Fibroblast of skin of scalp (primary cell): ENCODE measurements at regions not wholly inside any gene's neighbourhood (a gene's known extent, or its start where the extent isn't known, plus 50 kb on each side); places are given as distances from the start of the nearest gene placed in this dataset.
A peak's percentile ranks its signal among the peaks of the same experiment; 100 is the strongest.
"Not testable (repeated sequence)": the region's sequence is repeated elsewhere in the genome, so short reads cannot be mapped to it uniquely, and the experiment has no call there.

Source experiments
- DNase-seq: peaks from one replicate; pipeline ENCODE4 v3.0.0-alpha.2; 2013

DNA sequence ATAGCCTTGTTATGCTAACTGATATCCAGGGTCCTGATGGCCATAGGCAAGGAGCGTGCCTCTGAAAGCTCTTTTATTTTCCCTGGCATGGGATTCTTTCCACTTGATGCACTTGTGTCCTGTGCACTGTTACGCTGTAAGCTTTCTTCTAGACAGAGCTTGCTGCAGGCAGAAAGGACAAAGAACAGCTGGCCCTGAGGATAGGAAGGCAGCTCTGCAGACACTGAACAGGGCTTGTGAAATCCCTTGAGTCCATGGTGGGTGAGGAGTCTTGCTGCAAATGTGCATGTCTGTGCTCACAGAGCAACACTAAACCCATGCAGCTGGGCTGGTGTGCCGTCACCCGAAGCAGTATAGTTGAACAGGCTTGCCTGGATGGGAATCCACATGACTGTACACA, 126.6 kb downstream of the AKAP11 start:
- no peak for DNase-seq

DNA sequence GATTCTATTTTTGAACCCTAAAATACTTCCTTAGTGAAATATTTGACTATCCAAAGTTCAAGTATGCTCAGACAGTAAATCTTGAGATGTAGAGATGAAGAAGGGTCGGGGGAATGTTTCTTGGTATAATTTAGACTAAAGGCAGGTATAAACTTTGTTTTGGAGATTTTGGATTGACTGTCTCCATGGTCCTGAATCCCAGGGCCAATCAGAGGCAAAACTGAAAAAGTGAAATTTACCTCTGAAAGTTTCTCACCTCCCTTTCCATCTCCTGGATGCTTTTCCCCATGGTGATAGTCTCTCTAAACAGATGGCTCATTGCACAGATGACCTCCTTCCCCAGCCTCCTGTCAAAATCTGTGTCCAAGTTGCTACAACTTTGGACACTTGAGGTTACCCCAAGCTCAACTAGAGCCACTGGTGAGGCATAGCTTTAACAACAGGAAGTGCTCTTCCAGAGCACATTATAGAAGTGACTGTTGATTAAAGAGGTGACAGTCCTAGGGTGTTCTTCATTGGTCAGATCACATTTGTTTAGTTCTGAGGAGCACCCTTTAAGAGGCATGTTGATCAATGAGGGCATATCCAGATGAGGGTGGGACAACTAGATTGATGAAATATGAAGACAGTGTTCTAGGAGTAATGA, 128.4 kb downstream of the AKAP11 start:
- DNase-seq: no peak

GRCh38 chr13:42401376-42401775, 129.4 kb downstream of the AKAP11 start:
- no peak for DNase-seq

GRCh38 chr13:42405665-42406390, 133.9 kb downstream of the AKAP11 start:
- DNase-seq: peak; percentile 2

DNA sequence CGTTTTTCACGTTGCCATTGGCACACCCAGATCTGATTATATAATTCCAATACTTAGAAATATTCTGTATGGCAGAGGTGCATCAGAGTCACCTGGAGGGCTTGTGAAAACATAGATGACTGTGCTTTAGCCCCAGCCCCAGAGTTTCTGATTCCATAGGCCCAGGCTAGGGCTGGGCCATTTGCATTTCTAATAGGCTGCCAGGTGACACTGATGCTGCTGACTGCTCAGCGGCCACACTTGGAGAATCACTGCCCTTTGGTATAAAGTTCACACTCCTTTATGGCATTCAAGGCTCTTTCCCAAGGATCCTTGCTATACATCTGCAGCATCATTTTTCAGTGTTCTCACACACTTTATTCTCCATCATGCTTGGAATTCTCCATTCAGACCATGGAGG, 137.1 kb downstream of the AKAP11 start:
- no peak for DNase-seq

DNA sequence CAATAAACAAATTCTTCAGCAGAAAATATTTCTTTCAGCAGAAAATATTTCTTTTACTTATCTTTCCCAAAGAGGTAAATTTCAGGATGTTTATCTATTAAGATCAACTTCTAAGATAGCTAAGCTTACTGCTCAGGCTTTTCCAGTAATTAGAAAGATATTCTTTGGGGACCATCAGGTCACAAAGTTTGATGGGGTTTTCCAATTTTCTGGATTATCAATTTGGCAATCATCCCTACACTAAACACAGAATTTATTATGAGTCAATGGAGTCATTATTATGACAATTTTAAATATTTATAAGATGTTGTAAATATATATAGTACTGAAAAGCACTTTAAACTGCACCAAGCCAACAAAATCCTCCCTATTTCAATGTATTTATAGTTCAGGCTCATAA, 137.6 kb downstream of the AKAP11 start:
- DNase-seq: no peak

- no peak for DNase-seq
Measured at GRCh38 chr13:42412812-42413483, 141.0 kb downstream of the AKAP11 start.

GRCh38 chr13:42413484-42413815, 141.5 kb downstream of the AKAP11 start:
- DNase-seq: no peak

DNA sequence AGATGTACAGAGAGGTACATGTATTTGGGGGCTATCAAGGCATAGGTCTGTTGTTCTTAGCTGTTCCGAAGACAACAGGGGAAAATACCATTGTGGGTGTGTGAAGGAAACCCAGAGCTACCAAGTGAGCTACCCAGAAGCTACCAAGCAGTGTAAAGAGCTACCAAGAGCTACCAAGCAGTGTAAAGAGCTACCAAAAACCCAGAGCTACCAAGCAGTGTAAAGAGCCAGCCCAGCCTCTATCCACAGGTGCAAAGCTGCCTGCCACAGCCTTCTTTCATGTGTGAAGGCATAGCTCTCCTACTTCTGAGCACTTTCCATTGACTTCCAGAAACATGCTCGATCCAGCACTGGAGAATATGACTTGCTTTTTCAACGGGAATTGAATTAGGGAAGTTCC, 145.7 kb downstream of the AKAP11 start:
- DNase-seq: no peak

GRCh38 chr13:42418184-42418583, 146.2 kb downstream of the AKAP11 start:
- DNase-seq: no peak

- DNase-seq: no peak
Measured at GRCh38 chr13:42420304-42420703, 148.4 kb downstream of the AKAP11 start.

- no peak for DNase-seq
Measured at GRCh38 chr13:42422681-42423080, 150.7 kb downstream of the AKAP11 start.

- no peak for DNase-seq
Measured at GRCh38 chr13:42424182-42424581, 149.8 kb upstream of the TNFSF11 start.

- no peak for DNase-seq
Measured at GRCh38 chr13:42445354-42445753, 128.6 kb upstream of the TNFSF11 start.

GRCh38 chr13:42446597-42446996, 127.4 kb upstream of the TNFSF11 start:
- not testable (repeated sequence) for DNase-seq

DNA sequence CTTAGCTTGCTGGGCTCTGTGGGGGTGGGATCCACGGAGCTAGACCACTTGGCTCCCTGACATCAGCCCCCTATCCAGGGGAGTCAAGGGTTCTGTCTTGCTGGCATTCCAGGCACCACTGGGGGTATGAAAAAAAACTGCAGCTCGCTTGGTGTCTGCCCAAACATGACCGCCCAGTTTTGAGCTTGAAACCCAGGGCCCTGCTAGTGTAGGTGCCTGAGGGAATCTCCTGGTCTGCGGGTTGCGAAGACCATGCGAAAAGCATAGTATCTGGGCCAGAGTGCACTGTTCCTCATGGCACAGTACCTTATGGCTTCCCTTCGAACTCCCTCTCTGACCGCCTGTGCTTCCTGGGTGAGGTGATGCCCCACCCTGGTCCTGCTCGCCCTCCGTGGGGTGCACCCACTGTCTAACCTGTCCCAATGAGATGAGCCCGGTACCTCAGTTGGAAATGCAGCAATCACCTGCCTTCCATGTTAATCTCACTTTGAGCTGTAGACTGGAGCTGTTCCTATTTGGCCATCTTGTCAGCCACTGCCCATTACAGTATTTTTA, 120.8 kb upstream of the TNFSF11 start:
- DNase-seq: no peak

DNA sequence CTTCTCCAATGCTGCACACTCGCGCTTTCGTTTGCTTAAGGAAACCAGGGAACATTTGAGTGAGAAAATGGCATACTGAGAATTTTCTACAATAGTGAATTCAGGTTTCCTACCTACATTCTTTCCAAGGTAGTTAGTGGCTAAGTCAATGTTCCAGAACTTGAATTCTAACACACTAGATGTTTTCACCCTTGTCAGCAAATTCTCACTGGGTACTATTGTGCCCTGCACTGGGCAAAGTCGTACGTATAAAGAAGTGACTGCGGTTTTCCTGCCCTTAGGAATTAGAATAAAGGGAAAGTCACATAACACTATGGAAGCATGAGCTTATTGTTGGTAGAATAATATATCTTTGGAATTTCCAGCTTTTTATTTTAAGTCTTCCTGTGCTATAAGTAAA, 119.2 kb upstream of the TNFSF11 start:
- no peak for DNase-seq

- no peak for DNase-seq
Measured at GRCh38 chr13:42458193-42458592, 115.8 kb upstream of the TNFSF11 start.

DNA sequence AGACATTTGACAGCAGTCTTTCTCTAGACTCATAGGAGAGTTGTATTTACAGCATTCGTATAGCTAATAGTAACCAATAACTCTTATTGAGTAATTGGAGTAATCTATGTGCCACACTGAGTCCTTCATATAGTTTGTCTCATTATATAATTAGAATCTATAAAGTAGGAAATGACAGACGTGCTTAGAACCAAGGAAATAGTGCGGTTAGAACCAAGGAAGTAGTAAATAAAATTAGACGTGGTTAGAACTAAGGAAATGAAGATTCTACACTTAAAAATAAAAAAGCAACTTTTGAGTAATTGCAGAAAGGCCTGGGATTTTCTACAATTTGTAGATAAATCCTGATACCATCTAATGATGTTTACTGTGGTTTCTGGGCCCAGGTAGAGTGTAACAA, 107.8 kb upstream of the TNFSF11 start:
- DNase-seq: no peak

DNA sequence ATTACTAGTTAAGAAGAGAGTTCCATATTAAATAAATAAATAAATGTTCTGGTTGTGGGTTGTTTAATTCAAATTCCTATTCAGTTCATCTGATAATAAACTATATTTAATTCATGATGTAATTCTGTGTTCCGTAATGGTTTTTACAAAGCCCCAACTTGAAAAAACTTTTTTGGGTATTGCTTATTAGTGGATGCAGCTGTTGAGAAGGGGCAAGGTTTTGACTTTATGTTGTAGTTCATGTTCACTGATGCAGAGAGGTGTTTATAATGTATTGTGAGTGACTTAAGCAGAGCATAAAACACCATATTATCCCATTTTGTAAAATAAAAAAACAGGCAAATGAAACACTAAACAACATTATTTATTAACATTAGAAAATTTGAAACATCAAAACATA, 107.3 kb upstream of the TNFSF11 start:
- DNase-seq: no peak

- DNase-seq: peak; percentile 28
Measured at GRCh38 chr13:42474954-42475353, 99.0 kb upstream of the TNFSF11 start.

GRCh38 chr13:42477596-42478190, 96.3 kb upstream of the TNFSF11 start:
- no peak for DNase-seq

DNA sequence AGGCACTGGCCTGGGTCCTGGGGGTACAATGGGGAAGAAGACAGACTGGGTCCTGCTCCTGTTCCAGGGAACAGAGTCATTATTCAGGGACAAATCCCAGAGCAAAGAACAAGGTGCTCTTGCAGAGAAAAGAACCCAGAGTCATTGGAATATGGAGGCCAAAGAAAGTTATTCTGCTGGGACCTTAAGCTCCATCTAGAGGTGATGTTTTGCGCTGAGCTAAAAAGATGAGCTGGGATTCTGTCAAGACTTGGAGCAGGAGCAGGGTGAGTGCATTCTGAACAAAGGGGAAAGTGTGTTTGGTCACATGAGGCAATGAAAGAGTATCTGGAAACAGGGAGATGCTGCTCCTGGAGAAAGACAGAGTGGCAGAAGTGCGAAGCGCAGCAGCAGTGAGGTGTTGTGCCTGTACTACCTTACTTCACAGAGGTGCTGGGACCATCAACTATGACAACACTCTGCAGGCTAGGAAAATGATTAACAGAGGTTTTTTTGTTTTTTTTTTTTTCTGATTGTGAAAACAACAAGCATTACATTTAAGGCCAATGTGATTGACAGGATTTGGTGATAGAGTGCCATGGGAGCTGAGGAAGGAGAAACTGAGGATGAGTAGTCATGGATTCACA, 95.3 kb upstream of the TNFSF11 start:
- peak; percentile 24 for DNase-seq
